ENCODE measurements at regions not wholly inside any gene's neighbourhood (a gene's known extent, or its start where the extent isn't known, plus 50 kb on each side); places are given as distances from the start of the nearest gene placed in this dataset.
"Not testable (repeated sequence)": the region's sequence is repeated elsewhere in the genome, so short reads cannot be mapped to it uniquely, and the experiment has no call there.

DNA sequence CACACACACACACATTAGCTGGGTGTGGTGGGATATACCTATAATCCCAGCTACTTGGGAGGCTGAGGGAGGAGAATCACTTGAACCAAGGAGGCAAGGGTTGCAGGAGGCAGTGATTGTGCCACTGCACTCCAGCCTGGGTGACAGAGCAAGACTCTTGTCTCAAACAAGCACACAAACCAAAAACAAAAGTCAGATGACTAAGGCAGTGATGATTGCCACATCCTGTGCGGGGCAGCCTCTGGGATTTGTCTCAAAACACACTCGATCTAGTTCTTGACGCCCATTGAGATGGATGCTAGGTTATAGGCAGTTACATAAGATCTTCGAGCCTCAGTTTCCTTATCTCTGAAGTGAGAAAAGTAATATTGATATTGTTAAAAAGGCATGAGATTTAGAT lies 57.8 kb upstream of the NBPF8 start:
- peak in 2 of 3 donors; percentile 3 to 38 for DNase-seq (ENCODE audit: low read depth in 2 of 3, low spot score in 2 of 3)

GRCh38 chr1:120356170-120356569 lies 58.7 kb upstream of the NBPF8 start:
- peak in 2 of 3 donors; percentile 35 to 54 for DNase-seq (ENCODE audit: low read depth in 2 of 3, low spot score in 2 of 3)

DNA sequence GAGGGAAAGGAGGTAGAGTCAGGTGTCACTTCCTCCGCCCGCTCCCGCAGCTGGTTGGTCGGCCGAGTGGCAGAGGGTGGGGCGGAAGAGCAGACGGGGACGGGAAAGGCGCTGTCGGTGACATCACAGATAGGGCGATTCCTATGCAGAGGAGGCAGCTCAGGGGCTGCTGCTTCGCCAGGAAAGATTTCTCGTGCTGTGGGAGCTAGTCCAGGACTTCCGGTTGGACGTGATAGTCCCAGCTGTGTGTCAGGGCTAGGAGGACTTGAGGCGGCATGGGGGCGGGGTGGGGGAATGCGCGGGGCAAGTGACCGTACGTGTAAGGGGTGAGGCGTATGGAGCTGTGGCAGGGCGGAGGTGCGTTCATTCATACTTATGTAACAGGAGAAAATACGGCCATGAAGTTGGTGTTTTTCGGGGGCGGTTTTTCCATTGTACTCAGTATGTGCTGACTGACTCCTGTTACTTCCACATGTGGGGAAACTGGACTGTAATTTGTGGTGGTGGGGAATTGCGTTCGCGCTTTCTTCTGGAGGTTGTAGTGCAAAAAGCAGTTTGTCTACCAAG lies 60.1 kb upstream of the NBPF8 start:
- DNase-seq (ENCODE audit: low read depth in 2 of 3, low spot score in 2 of 3) = peak; percentile 40 to 72 (median 50)

DNA sequence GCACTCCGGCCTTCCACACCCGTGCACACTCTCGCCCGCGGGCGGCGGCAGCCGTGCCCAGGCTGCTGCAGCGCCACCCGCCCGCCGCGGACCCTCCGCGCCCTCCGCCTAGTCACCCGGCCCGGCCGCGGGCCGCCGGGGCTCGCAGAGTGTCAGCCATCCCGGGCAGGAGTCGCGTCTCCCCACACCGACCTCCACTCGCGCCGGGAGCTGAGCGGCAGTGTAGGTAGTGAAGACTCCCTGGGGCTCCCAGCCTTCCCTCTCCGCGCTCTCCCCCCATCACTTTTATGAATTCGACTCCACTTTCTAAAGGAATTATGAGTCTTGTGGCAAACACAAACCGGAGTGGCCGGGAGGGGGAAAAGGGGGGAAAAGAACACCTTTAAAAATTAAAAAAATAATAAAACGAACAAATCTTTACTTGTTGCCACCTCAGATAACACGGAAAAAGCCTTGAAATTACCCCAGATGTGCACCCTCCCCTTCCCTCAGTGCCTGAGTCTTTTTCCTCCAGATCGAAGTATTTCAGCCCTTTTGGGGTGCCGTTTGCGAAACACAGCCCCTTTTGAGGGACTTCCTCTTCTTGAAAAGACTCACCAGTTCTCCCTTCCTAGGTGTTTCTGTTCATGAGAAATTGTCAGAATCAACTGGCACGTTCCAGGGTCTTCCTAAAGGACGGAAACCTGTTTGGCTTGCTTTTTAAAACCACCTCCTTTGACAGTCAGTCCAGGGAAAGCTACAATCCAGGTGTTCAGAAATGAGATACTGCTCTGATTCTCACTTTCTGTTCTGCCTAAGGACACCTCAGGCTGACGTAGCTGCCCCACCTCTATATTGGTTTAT lies 72.4 kb upstream of the NBPF8 start:
- not testable (repeated sequence) for DNase-seq (ENCODE audit: low read depth in 2 of 3, low spot score in 2 of 3)

GRCh38 chr1:120341756-120342155 lies 73.1 kb upstream of the NBPF8 start:
- peak in 1 of 3 donors; percentile 1 for DNase-seq (ENCODE audit: low read depth in 2 of 3, low spot score in 2 of 3)

DNA sequence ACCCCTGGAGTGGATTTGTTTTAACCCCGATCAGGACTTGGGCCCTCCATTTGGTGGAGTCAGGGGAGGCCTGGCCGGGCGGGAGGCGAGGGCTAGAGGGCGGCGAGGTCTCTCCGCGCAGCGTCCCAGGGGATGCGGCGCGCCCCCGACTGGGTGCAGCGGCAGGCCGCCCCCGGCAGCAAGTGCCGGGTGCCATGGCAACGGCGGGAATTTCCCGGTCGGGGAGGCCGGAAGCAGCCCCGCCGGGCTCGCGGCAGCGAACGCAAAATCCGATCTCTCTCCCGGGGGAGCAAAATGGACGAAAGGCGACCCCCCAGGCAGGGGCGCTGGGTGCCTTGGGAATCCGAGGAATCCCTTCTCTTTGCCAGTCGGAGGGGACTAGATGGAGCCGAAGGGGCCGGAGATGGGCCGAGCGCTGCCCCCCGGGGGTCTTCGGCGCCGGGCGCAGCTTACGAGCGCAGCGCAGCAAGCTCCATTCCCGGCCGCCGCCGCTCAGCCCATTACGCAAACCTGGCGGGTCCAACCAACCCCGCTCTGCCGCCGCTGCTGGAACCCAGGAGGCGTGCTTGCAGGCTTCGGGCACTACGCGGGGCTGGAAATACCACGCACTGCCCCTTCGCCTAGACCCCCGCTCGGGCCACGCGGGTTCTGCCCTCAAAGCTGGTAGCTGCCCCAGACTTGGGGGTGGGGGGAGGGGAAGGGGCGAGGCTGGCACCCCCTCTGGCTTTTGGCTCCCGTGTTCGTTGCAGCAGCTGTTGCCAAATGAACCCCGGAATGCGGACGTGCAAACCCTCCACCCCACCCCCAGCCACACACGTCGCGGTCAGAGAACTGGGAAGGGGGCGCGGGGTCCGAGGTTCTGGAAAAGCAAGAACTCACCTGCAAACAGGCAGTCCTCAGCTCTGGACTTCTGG lies 73.7 kb upstream of the NBPF8 start:
- DNase-seq (ENCODE audit: low read depth in 2 of 3, low spot score in 2 of 3) = not testable (repeated sequence)

DNA sequence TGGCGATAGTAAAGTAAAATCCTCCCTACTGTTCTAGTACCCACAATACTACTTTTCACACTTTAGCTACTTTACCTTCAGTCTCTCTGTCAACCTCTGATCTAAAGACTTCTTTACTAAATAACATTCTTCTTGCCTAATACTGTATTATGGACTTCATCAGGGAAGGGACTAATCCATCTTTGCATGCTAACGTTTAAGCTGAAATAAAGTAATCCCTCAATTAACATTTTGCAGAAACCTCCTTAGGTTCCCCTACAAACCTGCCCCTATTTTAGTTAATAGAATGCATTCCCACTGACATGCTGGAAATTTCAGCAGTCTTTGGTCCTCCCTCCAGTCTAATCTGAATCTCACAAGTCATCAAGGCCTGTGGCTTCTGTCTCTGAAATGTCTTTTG lies 99.1 kb upstream of the NBPF8 start:
- not testable (repeated sequence) for DNase-seq (ENCODE audit: low read depth in 2 of 3, low spot score in 2 of 3)

DNA sequence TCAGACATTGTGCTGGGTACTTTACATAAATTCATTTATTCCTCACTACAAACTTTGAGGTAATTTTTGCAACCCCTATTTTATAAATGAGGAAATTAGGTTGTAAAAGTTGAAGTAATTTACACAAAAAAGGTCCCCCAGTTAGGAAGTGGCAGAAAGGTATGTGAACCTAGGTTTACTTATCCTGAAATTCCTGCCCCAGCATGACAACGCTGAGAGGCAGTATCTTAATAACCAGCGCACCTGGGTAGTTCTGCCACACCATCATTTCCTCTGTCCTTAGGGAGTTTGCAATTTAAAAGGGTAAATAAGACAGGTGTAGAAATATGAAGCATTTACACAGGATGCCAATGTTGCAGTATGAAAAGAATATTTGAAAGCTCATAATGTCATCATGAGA lies 102.9 kb upstream of the NBPF8 start:
- DNase-seq (ENCODE audit: low read depth in 2 of 3, low spot score in 2 of 3) = not testable (repeated sequence)

- not testable (repeated sequence) for DNase-seq (ENCODE audit: low read depth in 2 of 3, low spot score in 2 of 3)
Measured at GRCh38 chr1:120308940-120309578, 105.8 kb upstream of the NBPF8 start.

DNA sequence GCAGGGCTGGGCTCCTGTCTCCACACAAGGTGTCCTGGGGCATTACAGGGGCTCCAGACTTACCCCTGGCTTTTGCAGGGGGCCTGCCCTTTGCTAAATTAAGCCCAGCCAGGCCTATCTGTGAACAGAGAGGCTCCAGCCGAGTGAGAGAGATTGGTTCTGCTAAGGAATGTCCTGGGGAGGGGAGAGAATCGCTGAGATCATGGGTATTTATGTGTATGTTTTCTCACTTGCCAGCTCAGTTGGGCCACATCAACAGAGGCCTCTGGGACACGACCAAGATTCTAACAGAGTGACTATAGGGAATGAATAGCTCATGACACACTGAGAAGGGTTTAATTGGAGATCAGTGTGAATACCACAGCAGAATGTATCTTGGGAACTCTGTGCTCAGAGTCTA lies 109.8 kb upstream of the NBPF8 start:
- DNase-seq (ENCODE audit: low read depth in 2 of 3, low spot score in 2 of 3) = not testable (repeated sequence)

DNA sequence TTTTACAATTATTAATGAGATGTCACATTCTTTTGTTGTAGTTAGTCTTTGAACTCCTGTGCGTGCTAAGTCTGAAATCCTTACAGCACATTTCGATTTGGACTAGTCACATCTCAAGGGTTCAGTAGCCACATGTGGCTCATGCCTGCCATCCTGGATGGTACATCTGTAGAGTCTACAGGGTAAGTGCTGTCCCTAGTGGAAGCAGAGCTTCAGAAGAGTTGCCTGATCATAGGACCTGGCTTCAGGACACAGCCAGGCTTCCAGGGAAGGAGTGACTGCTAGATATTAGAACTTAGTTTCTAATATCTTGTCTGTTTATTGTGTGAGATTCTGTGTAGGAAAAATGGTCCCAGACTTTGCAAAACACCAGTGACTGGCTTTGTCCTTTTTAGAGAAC lies 110.5 kb upstream of the NBPF8 start:
- not testable (repeated sequence) for DNase-seq (ENCODE audit: low read depth in 2 of 3, low spot score in 2 of 3)

GRCh38 chr1:120299433-120300057 lies 115.3 kb upstream of the NBPF8 start:
- DNase-seq (ENCODE audit: low read depth in 2 of 3, low spot score in 2 of 3) = not testable (repeated sequence)

DNA sequence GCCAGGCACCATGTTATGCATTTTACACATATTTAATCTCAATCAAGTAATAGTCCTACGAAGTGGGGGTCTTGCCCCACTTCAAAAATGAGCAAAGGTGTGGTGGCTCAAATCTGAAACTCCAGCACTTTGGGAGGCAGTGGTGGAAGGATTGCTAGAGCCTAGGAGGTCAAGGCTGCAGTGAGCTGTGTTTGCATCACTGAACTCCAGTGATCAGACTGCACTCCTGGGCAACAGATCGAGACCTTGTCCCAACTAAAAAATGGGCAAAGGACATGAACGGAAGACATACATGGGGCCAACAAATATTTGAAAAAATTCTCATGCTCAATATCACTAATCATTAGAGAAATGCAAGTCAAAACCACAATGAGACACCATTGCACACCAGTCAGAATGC lies 116.3 kb upstream of the NBPF8 start:
- not testable (repeated sequence) for DNase-seq (ENCODE audit: low read depth in 2 of 3, low spot score in 2 of 3)

GRCh38 chr1:120297345-120297953 lies 117.4 kb upstream of the NBPF8 start:
- DNase-seq (ENCODE audit: low read depth in 2 of 3, low spot score in 2 of 3) = not testable (repeated sequence)

DNA sequence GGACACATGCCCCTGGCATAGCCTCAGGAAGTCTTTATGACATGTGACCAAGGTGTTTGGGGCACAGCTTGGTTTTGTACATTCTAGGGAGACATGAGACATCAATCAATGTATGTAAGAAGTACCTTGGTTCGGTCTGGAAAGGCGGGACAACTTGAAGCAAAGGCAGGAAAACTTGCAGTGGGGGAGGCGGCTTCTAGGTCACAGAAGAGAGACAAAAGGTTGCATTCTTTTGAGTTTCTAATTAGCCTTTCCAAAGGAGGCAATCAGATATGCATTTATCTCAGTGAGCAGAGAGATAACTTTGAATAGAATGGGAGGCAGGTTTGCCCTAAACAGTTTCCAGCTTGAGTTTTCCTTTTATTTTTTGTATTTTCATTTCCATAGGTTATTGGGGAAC lies 113.8 kb upstream of the SEC22B start:
- not testable (repeated sequence) for DNase-seq (ENCODE audit: low read depth in 2 of 3, low spot score in 2 of 3)

DNA sequence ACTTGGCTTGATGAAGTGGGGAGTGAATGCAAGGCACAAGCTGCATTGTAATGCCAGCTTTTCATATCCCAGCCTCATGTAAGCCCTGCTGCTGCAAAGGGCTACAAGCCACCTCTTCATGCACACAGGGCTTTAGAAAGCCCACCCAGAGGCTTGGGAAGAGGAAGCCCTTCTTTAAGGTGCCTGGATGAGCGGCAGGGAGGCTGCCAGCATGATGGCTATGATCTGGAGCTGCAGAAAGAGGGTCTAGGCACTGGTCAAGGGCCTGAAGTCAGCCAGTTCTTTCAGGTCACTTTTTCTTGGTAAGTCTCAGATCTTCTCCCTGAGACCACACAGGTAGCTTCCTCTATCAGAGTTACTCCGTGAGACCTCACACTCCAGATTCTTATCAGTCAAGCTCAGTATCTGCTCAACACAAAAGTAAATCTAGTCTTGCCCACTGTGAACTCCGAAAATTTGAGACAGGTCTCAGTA lies 113.3 kb upstream of the SEC22B start:
- not testable (repeated sequence) for DNase-seq (ENCODE audit: low read depth in 2 of 3, low spot score in 2 of 3)

DNA sequence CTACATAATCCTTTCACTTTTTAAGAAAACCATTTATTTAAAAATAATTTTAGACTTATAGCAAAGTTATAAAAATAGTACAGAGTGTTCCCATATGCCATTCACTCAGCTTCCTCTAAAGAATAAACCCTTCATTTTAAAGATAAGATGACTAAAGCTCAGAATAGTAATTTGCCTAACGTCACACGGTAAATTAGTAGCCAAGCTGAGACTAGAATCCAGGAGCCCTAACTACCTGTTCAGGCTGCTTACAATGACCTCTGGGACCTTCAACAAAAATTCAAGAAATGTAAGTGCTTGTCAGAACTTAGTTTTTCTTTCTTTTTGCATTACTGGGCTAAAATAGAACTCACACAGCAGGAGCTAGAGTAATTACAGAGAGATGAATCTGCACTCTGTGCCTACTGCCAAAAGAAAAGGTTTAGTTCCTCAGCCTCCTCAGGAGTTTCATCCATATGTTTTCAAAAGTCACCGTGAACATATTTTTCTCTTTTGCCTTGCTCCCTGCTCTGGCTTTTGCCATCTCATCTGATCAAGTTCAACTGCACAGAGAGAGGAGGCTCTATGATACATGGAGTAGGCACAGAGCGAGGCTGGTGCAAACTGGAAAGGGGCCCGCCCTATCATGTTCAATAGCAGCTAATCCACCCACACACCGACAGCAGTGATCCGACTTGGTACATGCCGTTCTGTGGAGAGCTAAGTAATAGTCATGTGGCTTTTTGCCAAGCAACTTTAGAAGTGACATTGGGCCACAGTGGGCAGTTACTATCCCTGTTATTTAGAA lies 112.7 kb upstream of the SEC22B start:
- DNase-seq (ENCODE audit: low read depth in 2 of 3, low spot score in 2 of 3) = not testable (repeated sequence)

GRCh38 chr1:120288167-120288566 lies 111.8 kb upstream of the SEC22B start:
- not testable (repeated sequence) for DNase-seq (ENCODE audit: low read depth in 2 of 3, low spot score in 2 of 3)

Data from hematopoietic multipotent progenitor cell (in vitro differentiated cells).